AG04449 (cell line): ENCODE measurements at regions not wholly inside any gene's neighbourhood (a gene's known extent, or its start where the extent isn't known, plus 50 kb on each side); places are given as distances from the start of the nearest gene placed in this dataset.

Experiments used
- CTCF ChIA-PET: fragments of 350-600 bp; formaldehyde crosslinking; extraction: SDS; loops from one replicate; lab custom pipeline; 2021; ENCODE audit warnings: antibody characterized with exemption; lab: Yijun Ruan, JAX
- POLR2A ChIA-PET: fragments of 400-600, 350-600 bp; formaldehyde crosslinking; extraction: SDS; loops from one replicate; lab custom pipeline; 2020; ENCODE audit warnings: antibody characterized with exemption, inconsistent platforms; lab: Yijun Ruan, JAX
- DNase-seq: peaks from one replicate; pipeline ENCODE4 v3.0.0-alpha.2; 2010; ENCODE audit warnings: low read depth, low spot score
- H3K4me3 ChIP-seq: 2 replicates; pipeline ENCODE4 v1.5.1; 2011; ENCODE audit warnings: low read depth, mild to moderate bottlenecking, control low read depth, low read length
- TF ChIP-seq, protein P1 (sequence below): IDR thresholded peaks from one replicate; pipeline ENCODE4 v1.5.1; 2011; ENCODE audit warnings: mild to moderate bottlenecking, moderate library complexity, low read length, control low read depth, inconsistent platforms; ENCODE audit not compliant: insufficient read depth; ENCODE audit errors: missing control alignments

GRCh38 chr3:28973609-28974008 lies 307.3 kb upstream of the RBMS3 start:
- no peak for DNase-seq
- TF ChIP-seq, protein P1, sequence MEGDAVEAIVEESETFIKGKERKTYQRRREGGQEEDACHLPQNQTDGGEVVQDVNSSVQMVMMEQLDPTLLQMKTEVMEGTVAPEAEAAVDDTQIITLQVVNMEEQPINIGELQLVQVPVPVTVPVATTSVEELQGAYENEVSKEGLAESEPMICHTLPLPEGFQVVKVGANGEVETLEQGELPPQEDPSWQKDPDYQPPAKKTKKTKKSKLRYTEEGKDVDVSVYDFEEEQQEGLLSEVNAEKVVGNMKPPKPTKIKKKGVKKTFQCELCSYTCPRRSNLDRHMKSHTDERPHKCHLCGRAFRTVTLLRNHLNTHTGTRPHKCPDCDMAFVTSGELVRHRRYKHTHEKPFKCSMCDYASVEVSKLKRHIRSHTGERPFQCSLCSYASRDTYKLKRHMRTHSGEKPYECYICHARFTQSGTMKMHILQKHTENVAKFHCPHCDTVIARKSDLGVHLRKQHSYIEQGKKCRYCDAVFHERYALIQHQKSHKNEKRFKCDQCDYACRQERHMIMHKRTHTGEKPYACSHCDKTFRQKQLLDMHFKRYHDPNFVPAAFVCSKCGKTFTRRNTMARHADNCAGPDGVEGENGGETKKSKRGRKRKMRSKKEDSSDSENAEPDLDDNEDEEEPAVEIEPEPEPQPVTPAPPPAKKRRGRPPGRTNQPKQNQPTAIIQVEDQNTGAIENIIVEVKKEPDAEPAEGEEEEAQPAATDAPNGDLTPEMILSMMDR = no peak
- POLR2A ChIA-PET = no interaction called here
- CTCF ChIA-PET = no interaction called here
- no peak overlapping the region for H3K4me3 ChIP-seq

DNA sequence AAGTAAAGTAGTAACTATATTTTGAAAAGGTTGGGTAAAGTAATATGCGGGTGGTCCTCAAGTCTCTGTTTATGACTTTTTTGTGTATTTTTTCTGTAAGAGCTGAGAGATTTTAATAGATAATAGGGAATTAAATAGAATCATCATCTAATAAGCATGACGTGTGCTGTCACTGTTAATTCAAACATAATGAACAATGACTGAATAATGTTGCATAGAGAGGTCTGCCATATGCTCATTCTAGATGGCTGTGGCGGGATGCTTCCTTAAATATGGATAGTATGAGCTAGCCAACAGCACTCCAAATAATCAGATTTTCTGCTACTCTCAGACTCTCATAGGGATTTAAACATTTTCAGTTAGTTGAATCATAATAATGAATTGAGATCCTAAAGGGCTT lies 302.8 kb upstream of the RBMS3 start:
- DNase-seq = no peak
- ChIA-PET POLR2A (no interaction called here), CTCF (no interaction called here)
- no peak overlapping the region for H3K4me3 ChIP-seq
- TF ChIP-seq, protein P1 = no peak

DNA sequence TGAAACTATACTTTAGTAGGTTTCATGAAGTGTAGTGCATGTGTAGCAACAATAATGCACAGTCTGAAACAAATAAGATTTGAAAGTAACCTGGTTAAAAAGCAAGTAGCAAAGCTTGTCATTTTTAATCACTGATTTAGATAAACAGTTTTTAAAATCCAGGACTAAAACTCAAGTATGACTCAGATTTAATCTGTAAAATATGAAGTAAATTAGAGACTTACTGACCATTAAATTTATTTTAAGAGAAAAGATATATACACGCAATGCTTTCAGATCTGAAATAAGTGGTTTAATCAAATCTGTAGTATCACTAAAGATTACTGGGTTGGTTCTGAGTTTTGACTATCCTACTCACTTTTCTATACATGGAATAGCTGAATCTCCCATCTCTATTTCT lies 300.7 kb upstream of the RBMS3 start:
- ChIA-PET CTCF (no interaction called here), POLR2A (no interaction called here)
- TF ChIP-seq, protein P1 = no peak
- no peak for DNase-seq
- H3K4me3 ChIP-seq = no peak overlapping the region

DNA sequence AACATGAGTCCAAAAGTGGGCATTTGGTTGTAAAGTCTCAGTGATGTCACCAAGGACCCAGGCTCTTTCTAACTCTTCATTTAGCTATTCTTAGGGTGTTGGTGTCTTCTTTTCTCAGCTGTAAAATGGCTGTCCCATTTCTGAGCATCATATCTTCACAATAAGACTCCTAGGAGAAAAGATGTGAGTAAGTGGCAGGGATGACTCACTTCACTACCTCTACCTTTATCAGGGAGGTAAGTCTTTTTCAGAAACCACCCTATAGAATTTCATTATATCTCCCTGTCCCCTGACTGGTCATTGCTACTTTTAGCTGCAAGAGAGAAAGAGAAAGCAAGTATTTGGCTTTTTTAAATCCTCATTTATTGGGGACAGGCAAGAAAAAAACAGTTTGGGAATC lies 300.2 kb upstream of the RBMS3 start:
- POLR2A ChIA-PET = no interaction called here
- TF ChIP-seq, protein P1 = no peak
- no peak overlapping the region for H3K4me3 ChIP-seq
- DNase-seq = no peak
- CTCF ChIA-PET = no interaction called here

- TF ChIP-seq, protein P1 = no peak
- DNase-seq = no peak
- CTCF ChIA-PET = no interaction called here
- H3K4me3 ChIP-seq = no peak overlapping the region
- POLR2A ChIA-PET = no interaction called here
Measured at GRCh38 chr3:28982906-28983305, 298.0 kb upstream of the RBMS3 start.

DNA sequence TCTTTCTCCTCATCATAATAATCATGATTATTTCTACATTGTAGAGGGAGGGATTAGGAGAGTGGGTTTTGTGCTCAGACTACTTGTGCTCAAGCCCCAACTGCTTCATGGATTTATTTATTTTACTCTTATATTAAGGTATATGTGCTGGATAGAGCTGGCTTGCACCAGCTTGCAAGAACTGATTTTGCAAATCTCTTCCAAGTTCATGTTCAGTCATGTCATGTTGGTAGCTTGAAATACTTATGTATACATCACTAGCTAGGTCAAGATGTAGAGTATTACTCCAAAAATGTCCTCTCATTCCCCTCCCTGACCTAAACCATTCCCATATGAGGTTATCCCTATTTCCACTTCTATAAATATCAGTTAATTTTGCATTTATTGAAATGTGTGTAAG lies 293.9 kb upstream of the RBMS3 start:
- ChIA-PET POLR2A (no interaction called here), CTCF (no interaction called here)
- DNase-seq = no peak
- no peak overlapping the region for H3K4me3 ChIP-seq
- TF ChIP-seq, protein P1 = no peak
